Muscle layer of colon (tissue), 2 donors: ENCODE measurements at regions not wholly inside any gene's neighbourhood (a gene's known extent, or its start where the extent isn't known, plus 50 kb on each side); places are given as distances from the start of the nearest gene placed in this dataset.

Experiments used
- H3K27ac ChIP-seq: one replicate; pipeline ENCODE4 v1.7.0; 2013; ENCODE audit warnings: low read depth, mild to moderate bottlenecking, low read length, moderate library complexity
- H3K27me3 ChIP-seq, 2 donors: one replicate each; pipeline ENCODE4 v1.7.0; 2013; ENCODE audit warnings: low read length in 2 of 2, mild to moderate bottlenecking in 2 of 2; ENCODE audit not compliant: insufficient read depth in 2 of 2, control insufficient read depth in 1 of 2
- H3K36me3 ChIP-seq: one replicate; pipeline ENCODE4 v1.7.0; 2013; ENCODE audit warnings: mild to moderate bottlenecking, low read length; ENCODE audit not compliant: insufficient read depth
- H3K4me1 ChIP-seq: one replicate; pipeline ENCODE4 v1.7.0; 2013; ENCODE audit warnings: mild to moderate bottlenecking, low read length; ENCODE audit not compliant: insufficient read depth
- H3K4me3 ChIP-seq, 2 donors: one replicate each; pipeline ENCODE4 v1.7.0; 2013; ENCODE audit warnings: low read length in 2 of 2, low read depth in 1 of 2, mild to moderate bottlenecking in 1 of 2, moderate library complexity in 1 of 2
- H3K9ac ChIP-seq: one replicate; pipeline ENCODE4 v1.7.0; 2013; ENCODE audit warnings: low read length
- H3K9me3 ChIP-seq: one replicate; pipeline ENCODE4 v1.7.0; 2013; ENCODE audit warnings: mild to moderate bottlenecking, low read length
- donor health status: abdominal sarcoma.
- donor health status: Adenocarcinoma of cecum.

DNA sequence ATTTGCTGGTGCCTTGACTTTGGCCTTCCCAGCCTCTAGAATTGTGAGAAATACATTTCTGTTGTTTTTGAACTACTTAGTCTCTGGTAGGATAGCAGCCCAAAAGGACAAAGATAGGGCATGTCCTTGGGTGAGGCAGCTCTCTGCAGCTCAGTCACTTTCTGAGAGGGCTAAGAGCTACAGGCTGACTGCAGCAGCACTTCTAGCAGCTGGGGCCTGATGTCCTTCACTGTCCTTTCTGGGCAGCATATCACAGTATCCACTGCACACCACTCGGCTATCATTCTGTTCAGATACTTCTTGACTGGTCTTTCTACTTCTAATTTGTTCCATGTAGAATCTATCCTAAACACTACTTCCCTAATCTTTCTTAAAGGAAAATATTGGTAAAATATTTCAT, 68.5 kb upstream of the CLDN10 start:
- H3K4me3 ChIP-seq = no peak overlapping the region
- no peaks in the 10 kb centered on the region for H3K4me1 ChIP-seq
- H3K27ac ChIP-seq = no peak overlapping the region
- no peaks in the 10 kb centered on the region for H3K36me3 ChIP-seq
- H3K9ac ChIP-seq = no peak overlapping the region
- H3K9me3 ChIP-seq = no peaks in the 10 kb centered on the region
- H3K27me3 ChIP-seq = no peaks in the 10 kb centered on the region

DNA sequence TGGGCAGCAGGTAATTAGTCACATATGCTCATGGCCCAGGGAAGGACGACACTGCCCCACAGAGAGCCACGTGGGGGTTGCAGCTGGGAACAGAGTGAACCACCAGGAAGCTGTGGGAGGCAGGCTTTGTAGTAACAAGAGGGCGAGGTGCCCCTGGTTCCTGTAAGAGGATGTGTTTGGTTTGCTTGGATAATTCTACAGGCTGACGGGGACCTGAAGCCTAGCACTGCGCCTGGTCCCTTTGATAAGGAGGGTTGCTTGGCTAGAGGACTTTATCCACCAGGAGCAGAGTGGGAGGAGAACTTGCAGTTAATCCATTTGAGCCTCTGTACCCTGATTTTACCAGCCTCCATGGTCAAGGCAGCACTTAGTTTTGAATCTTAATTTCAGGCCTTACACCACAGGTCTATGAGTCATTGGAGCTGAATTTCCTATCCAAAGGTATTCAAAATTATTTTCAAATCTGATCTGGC, 67.4 kb upstream of the CLDN10 start:
- Histone ChIP-seq H3K9ac (no peak overlapping the region), H3K27ac (no peak overlapping the region), H3K4me1 (no peaks in the 10 kb centered on the region), H3K27me3 (no peaks in the 10 kb centered on the region), H3K9me3 (no peaks in the 10 kb centered on the region), H3K4me3 (no peak overlapping the region), H3K36me3 (no peaks in the 10 kb centered on the region)

DNA sequence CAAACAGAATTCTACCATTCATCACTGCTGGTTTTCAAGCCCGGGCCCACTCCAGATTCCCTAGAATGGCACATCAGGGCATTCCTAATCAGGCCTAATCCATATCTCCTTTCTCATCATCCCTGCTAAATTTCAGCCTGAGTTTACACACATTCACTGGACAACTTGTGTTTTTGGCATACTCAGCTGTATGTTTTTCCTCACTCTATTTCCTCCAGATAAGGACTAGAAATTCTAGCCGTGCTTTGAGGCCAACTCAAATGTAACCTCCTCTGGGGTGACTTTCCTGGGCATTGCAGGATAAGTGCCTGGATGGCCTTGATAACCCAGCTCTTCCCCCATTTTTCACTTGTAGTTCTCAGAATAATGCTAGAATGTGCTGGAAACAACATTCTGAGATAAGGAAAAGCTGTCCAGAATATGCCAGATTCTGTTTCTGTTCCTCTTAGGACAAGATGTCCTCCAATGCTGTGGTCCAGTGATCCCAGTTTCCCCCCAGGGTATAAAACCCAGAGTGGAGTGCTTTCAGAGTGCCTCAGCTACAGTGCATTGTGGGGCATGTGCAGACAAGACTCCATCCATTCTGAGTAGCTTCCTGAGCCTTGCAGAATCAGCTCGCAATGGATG, 66.9 kb upstream of the CLDN10 start:
- Histone ChIP-seq H3K27me3 (no peaks in the 10 kb centered on the region), H3K27ac (no peak overlapping the region)

DNA sequence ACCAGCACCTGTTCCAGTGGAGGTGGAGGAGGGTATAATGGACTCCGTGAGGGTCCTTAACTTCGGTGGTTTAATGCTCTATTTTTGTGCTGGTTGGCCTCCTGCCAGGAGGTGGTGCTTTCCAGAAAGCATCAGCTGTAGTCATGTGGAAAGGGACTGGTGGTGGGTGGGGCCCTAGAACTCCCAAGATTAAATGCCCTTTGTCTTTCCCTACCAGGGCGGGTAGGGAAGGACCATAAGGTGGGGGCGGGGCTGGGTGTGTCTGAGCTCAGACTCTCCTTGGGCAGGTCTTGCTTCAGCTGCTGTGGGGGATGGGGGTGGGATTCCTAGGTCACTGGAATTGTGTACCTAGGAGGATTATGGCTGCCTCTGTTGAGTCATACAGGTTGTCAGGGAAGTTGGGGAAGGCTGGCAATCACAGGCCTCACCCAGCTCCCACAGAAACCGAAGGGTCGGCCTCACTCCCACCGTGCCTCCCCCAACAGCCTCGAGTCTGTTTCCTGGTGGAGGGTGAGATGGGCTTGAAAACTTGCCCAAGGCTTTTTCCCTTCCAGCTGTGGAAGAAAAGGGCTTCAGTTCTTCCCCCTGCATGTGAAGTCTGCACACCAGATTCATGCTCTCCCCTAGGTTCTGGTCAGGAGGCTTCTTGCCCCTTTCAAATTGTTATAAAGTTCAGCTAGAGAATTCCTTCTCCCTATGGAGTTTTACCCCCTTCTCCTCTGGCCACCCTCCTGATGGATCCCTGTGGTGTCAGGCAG, 60.3 kb upstream of the CLDN10 start:
- H3K4me3 ChIP-seq = no peak overlapping the region
- peaks cover under 1% of the 10 kb centered on the region for H3K4me1 ChIP-seq
- H3K9ac ChIP-seq = no peak overlapping the region
- H3K9me3 ChIP-seq = no peaks in the 10 kb centered on the region
- H3K36me3 ChIP-seq = no peaks in the 10 kb centered on the region
- H3K27ac ChIP-seq = no peak overlapping the region
- H3K27me3 ChIP-seq = no peaks in the 10 kb centered on the region

More for the DNA sequence above, 66.9 kb upstream of the CLDN10 start:
- Histone ChIP-seq H3K4me1 (no peaks in the 10 kb centered on the region), H3K9ac (no peak overlapping the region), H3K9me3 (no peaks in the 10 kb centered on the region), H3K4me3 (no peak overlapping the region), H3K36me3 (no peaks in the 10 kb centered on the region)

DNA sequence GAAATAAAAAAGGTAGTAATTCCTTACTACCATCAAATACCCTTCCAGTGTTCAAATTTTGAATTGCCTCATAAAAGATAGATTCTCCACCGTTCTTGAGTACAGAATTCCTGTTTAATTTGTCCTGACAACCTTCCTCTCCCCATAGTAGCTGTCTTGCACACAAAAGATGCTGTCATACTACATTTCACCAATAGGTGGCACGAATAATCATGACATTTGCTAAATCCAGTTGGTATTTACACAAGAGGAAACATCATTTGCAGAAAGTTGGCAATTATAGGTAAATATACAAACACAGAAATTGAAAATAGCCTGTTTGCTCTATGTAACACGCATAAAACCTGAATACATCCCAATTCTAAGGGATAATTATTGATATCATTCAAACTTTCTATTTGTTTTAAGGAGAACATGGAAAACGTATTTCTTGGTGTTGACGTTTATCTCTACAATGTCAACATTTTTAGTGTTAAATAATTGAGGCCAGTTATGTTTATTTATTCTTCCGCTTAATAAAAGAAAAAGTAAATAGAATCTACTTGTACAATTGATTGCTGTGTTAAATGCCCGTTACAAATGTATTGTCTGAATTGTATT, 58.3 kb upstream of the CLDN10 start:
- no peak overlapping the region for H3K27ac ChIP-seq
- H3K9ac ChIP-seq = no peak overlapping the region
- no peaks in the 10 kb centered on the region for H3K9me3 ChIP-seq
- no peaks in the 10 kb centered on the region for H3K36me3 ChIP-seq
- peaks cover 12% of the 10 kb centered on the region for H3K4me1 ChIP-seq
- H3K27me3 ChIP-seq = no peaks in the 10 kb centered on the region
- no peak overlapping the region for H3K4me3 ChIP-seq

DNA sequence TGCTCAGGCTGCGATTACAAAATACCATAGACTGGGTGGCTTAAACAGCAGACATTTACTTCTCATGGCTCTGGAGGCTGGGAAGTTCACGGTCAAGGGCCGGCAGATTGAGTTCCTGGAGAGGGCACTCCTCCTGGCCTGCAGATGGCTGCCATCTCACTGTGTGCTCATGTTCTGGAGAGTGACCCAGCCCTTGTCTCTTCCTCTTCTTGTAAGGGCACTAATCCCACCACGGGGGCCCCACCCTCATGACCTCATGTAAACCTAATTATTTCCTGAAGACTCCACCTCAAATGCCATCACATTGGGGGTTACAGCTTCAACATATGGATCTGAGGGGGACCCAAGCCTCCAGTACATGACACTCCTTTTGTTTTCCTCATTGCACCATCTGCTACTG, 56.0 kb upstream of the CLDN10 start:
- Histone ChIP-seq H3K9me3 (no peaks in the 10 kb centered on the region), H3K27me3 (no peaks in the 10 kb centered on the region), H3K4me1 (peaks cover 12% of the 10 kb centered on the region), H3K27ac (no peak overlapping the region), H3K4me3 (no peak overlapping the region), H3K36me3 (no peaks in the 10 kb centered on the region), H3K9ac (no peak overlapping the region)

DNA sequence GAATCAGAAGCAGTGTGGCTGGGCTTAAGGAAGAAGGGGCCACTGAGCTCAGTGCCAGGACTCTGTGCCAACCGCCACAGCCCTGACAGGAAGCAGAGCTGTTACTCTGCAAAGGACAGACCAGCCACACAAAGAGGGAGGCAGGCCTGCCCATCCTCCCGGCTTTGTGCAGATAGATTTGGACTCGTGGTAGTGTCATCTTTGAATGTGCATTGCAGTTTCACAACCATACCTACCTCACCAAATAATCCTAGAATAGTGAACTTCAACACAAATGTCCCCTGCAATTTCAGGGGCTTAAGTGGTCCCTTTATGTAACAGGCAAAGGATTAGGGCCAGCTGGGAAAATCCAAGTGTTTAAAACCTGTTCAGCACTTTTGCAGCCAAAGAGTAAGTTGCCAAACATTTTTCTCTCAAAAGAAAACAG, 55.1 kb upstream of the CLDN10 start:
- peaks cover 12% of the 10 kb centered on the region for H3K4me1 ChIP-seq

DNA sequence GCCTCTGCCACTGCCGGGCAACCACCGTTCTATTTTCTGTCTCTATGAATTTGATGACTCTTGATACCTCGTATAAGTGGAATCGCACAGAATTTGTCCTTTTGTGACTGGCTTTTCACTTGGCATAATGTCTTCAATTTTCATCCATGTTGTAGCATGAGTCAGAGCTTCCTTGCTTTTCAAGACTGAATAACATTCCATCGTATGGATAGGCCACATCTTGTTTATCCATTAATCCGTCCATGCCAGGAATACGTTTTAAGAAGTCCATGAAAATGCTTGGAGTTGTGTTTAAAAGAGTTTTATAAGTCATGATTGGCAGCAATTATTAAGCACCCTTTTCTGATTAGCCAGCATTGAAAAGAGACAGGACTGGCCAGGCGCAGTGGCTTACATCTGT, 53.6 kb upstream of the CLDN10 start:
- H3K27me3 ChIP-seq = no peaks in the 10 kb centered on the region
- H3K27ac ChIP-seq = no peak overlapping the region
- H3K9ac ChIP-seq = no peak overlapping the region
- H3K36me3 ChIP-seq = no peaks in the 10 kb centered on the region
- H3K4me1 ChIP-seq = peaks cover 12% of the 10 kb centered on the region
- no peaks in the 10 kb centered on the region for H3K9me3 ChIP-seq
- H3K4me3 ChIP-seq = no peak overlapping the region

More for the DNA sequence above, 55.1 kb upstream of the CLDN10 start:
- H3K27ac ChIP-seq = no peak overlapping the region
- no peaks in the 10 kb centered on the region for H3K36me3 ChIP-seq
- H3K9me3 ChIP-seq = no peaks in the 10 kb centered on the region
- no peaks in the 10 kb centered on the region for H3K27me3 ChIP-seq
- H3K9ac ChIP-seq = no peak overlapping the region
- no peak overlapping the region for H3K4me3 ChIP-seq

DNA sequence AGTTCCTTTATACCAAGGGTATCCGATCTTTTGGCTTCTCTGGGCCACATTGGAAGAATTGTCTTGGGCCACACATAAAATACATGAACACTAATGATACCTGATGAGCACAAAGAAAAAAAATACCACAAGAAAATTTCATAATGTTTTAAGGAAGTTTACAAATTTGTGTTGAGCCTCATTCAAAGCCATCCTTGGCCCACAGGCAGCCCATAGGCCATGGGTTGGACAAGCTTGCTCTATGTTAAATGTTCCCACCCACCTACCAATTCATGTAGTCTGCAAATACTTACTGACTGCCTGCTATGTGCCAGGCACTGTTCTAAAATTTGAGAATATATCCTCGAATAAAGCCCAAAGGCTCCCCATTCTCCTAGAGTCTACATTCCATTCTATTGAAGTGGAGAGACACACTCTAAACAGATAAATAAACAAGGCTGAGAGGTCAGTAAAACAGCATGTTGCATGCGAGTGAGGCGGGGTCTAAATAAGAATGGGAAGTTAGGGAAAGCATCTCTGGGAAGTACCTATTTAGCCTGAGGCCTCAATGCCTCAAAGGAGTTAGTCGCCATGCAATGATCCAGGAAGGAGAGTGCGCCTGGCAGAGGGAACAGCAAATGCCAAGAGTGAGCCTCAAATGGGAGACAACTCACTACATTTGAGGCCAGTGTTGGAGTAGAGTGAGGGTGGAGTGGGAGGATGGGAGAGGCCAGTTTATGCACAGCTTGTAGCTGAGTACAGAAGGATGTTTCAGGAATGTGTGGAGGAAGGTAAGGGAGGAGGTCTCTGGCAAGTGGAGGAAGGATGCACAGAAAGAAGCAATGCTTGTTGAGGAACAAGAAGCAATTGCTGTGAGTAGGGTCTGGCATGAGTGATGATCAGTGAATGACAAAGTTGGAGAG, 52.5 kb upstream of the CLDN10 start:
- Histone ChIP-seq H3K4me3 (no peak overlapping the region), H3K9ac (no peak overlapping the region), H3K9me3 (no peaks in the 10 kb centered on the region), H3K36me3 (no peaks in the 10 kb centered on the region), H3K27me3 (no peaks in the 10 kb centered on the region), H3K27ac (no peak overlapping the region), H3K4me1 (peaks cover 12% of the 10 kb centered on the region)

DNA sequence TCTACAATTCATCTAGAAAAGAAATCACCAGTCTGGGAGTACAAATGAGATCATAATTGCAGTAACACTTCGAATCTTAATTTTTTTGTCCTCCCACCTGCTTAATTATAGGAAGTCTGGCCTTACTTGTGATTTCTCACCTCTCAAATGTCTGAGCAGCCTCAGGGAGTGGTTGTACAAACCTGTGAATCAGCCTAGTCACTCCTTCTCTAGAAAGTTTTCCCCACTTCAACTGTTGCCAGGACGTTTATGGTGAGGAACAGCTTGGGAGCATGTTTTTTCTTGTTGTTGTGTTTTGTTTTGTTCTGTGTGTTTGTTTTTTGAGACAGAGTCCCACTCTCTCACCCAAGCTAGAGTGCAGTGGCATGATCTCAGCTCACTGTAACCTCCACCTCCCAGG, 50.3 kb upstream of the CLDN10 start:
- Histone ChIP-seq H3K9ac (no peak overlapping the region), H3K4me1 (peaks cover 12% of the 10 kb centered on the region), H3K27me3 (no peaks in the 10 kb centered on the region), H3K27ac (no peak overlapping the region), H3K9me3 (no peaks in the 10 kb centered on the region), H3K36me3 (no peaks in the 10 kb centered on the region), H3K4me3 (no peak overlapping the region)
